GM18517 (cell line): ENCODE measurements at regions not wholly inside any gene's neighbourhood (a gene's known extent, or its start where the extent isn't known, plus 50 kb on each side); places are given as distances from the start of the nearest gene placed in this dataset.
"Not testable (repeated sequence)": the region's sequence is repeated elsewhere in the genome, so short reads cannot be mapped to it uniquely, and the experiment has no call there.

ENCODE experiments used
- ATAC-seq: cut with Tn5 transposase; IDR thresholded peaks from one replicate; pipeline ENCODE4 v1.9.1; 2021; ENCODE audit warnings: mild to moderate bottlenecking, moderate library complexity; ENCODE audit not compliant: unreplicated experiment

GRCh38 chr17:77332981-77333685 lies 192.4 kb downstream of the SEC14L1 start:
- no peak for ATAC-seq

- ATAC-seq: no peak
Observed at GRCh38 chr17:77337150-77337549, 196.4 kb downstream of the SEC14L1 start.

GRCh38 chr17:77341069-77341541 lies 200.3 kb downstream of the SEC14L1 start:
- ATAC-seq: no peak

GRCh38 chr17:77342656-77342990 lies 201.9 kb downstream of the SEC14L1 start:
- ATAC-seq: not testable (repeated sequence)

- ATAC-seq: no peak
Observed at GRCh38 chr17:77343031-77343800, 202.4 kb downstream of the SEC14L1 start.

GRCh38 chr17:77344038-77344437 lies 203.3 kb downstream of the SEC14L1 start:
- no peak for ATAC-seq

- no peak for ATAC-seq
Observed at GRCh38 chr17:77345260-77345910, 204.6 kb downstream of the SEC14L1 start.

GRCh38 chr17:77346765-77347164 lies 206.0 kb downstream of the SEC14L1 start:
- no peak for ATAC-seq

- no peak for ATAC-seq
Observed at GRCh38 chr17:77347544-77347943, 206.8 kb downstream of the SEC14L1 start.

GRCh38 chr17:77349976-77350830 lies 209.4 kb downstream of the SEC14L1 start:
- ATAC-seq: no peak

- ATAC-seq: no peak
Observed at GRCh38 chr17:77352441-77352840, 211.7 kb downstream of the SEC14L1 start.

- ATAC-seq: no peak
Observed at GRCh38 chr17:77352996-77353395, 212.2 kb downstream of the SEC14L1 start.

GRCh38 chr17:77353684-77354419 lies 213.1 kb downstream of the SEC14L1 start:
- ATAC-seq: no peak

- ATAC-seq: no peak
Observed at GRCh38 chr17:77354420-77354669, 213.6 kb downstream of the SEC14L1 start.

GRCh38 chr17:77354670-77355455 lies 214.1 kb downstream of the SEC14L1 start:
- no peak for ATAC-seq

GRCh38 chr17:77356109-77356689 lies 215.4 kb downstream of the SEC14L1 start:
- no peak for ATAC-seq

GRCh38 chr17:77356690-77357201 lies 216.0 kb downstream of the SEC14L1 start:
- ATAC-seq: no peak

- ATAC-seq: no peak
Observed at GRCh38 chr17:77358801-77359200, 218.0 kb downstream of the SEC14L1 start.

- ATAC-seq: no peak
Observed at GRCh38 chr17:77359236-77359635, 218.5 kb downstream of the SEC14L1 start.
